ENCODE measurements at regions not wholly inside any gene's neighbourhood (a gene's known extent, or its start where the extent isn't known, plus 50 kb on each side); places are given as distances from the start of the nearest gene placed in this dataset.

DNA sequence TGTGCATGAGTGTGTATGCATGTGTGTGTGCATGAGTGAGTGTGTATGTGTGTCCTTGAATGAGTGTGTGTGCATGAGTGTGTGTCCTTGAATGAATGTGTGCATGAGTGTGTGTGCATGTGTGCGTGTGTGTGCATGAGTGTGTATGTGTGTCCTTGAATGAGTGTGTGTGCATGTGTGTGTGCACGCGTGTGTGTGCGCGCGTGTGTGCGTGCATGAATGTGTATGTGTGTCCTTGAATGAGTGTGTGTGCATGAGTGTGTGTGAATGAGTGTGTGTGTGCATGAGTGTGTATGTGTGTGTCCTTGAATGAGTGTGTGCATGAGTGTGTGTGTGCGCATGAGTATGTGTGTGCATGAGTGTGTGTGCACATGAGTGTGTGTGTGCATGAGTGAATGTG, 271.9 kb downstream of the RNF144A start:
- Histone ChIP-seq H3K4me3 (ENCODE audit: low read length) (no peak overlapping the region), H3K9me3 (ENCODE audit: control insufficient read depth, insufficient read depth, low read length) (no peaks in the 10 kb centered on the region), H3K4me1 (ENCODE audit: control insufficient read depth, insufficient read depth, low read length) (peaks cover 3% of the 10 kb centered on the region), H3K27ac (ENCODE audit: low read length) (no peak overlapping the region), H3K27me3 (ENCODE audit: control insufficient read depth, insufficient read depth, low read length) (no peaks in the 10 kb centered on the region), H3K36me3 (ENCODE audit: control insufficient read depth, insufficient read depth, low read length) (no peaks in the 10 kb centered on the region)
- no CpG with 5 or more reads among the region's 8 CpGs for WGBS (ENCODE audit: insufficient coverage, insufficient read length)
- DNase-seq (ENCODE audit: low read depth, low spot score) = no peak

DNA sequence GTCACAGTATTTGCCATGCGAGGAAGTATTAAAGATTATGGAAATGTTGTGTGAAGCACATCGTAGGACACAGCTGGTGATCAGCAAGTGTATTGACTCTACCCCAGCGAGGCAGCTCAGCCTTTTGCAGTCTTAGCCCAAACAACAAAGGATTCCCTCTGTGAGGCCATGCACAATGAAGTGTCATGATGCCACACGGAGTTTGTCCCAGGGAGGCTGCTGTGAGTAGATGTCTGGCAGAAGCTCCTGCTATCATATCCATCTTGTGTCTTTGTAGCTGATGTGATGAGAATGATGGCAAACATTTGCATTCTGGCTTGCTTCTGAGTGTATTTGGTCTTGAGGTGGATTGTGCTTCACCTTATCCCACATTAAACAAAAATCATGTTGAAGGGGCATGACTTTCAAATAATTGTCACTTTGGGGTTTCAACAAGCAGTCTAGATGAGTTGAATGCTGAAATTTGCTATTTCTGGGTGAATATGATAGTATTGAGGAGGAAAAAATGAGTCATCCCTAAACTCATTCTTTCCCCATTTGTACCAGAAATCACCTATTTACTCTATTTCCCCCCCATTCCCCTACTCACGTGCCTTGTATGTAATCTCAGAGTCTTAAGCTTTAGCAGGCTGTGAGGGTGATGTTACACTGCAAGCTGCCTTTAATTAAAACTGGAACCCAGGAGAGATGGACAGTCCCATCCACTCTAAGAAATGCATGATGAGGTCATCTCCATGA, 273.5 kb downstream of the RNF144A start:
- H3K27me3 ChIP-seq (ENCODE audit: control insufficient read depth, insufficient read depth, low read length) = no peaks in the 10 kb centered on the region

GRCh38 chr2:7191932-7192331, 274.7 kb downstream of the RNF144A start:
- H3K4me1 ChIP-seq (ENCODE audit: control insufficient read depth, insufficient read depth, low read length) = peaks cover 3% of the 10 kb centered on the region
- no peak overlapping the region for H3K27ac ChIP-seq (ENCODE audit: low read length)
- no peak overlapping the region for H3K4me3 ChIP-seq (ENCODE audit: low read length)
- no peaks in the 10 kb centered on the region for H3K27me3 ChIP-seq (ENCODE audit: control insufficient read depth, insufficient read depth, low read length)
- peaks cover 1% of the 10 kb centered on the region; the same call in 1 of the 2 replicates for H3K9me3 ChIP-seq (ENCODE audit: control insufficient read depth, insufficient read depth, low read length)
- WGBS (ENCODE audit: insufficient coverage, insufficient read length) = no CpG with 5 or more reads among the region's 4 CpGs
- DNase-seq (ENCODE audit: low read depth, low spot score) = no peak
- H3K36me3 ChIP-seq (ENCODE audit: control insufficient read depth, insufficient read depth, low read length) = no peaks in the 10 kb centered on the region

More for the DNA sequence above, 273.5 kb downstream of the RNF144A start:
- Histone ChIP-seq H3K4me3 (ENCODE audit: low read length) (no peak overlapping the region), H3K9me3 (ENCODE audit: control insufficient read depth, insufficient read depth, low read length) (peaks cover 1% of the 10 kb centered on the region; the same call in 1 of the 2 replicates), H3K27ac (ENCODE audit: low read length) (no peak overlapping the region), H3K36me3 (ENCODE audit: control insufficient read depth, insufficient read depth, low read length) (no peaks in the 10 kb centered on the region), H3K4me1 (ENCODE audit: control insufficient read depth, insufficient read depth, low read length) (peaks cover 3% of the 10 kb centered on the region)
- no CpG with 5 or more reads among the region's 5 CpGs for WGBS (ENCODE audit: insufficient coverage, insufficient read length)
- no peak for DNase-seq (ENCODE audit: low read depth, low spot score)

DNA sequence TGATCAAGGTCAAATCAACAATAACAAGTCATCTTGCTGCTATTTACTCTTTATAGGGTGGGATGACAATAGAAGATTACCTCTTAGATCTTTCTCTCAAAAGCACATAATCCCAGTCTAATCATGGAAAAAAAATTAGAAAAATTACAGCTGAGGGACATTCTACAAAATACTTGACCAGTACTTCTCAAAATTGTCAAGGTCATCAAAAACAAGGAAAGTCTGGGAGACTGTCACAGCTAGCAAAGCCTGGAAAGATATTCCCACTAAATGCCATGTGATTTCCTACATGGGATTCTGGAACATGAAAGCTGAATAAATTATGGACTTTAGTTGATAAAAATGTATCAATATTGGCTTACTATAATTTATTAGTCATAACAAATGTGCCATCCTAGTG, 276.2 kb downstream of the RNF144A start:
- H3K4me1 ChIP-seq (ENCODE audit: control insufficient read depth, insufficient read depth, low read length) = peaks cover under 1% of the 10 kb centered on the region
- no peak overlapping the region for H3K4me3 ChIP-seq (ENCODE audit: low read length)
- peaks cover 1% of the 10 kb centered on the region; the same call in 1 of the 2 replicates for H3K9me3 ChIP-seq (ENCODE audit: control insufficient read depth, insufficient read depth, low read length)
- H3K27ac ChIP-seq (ENCODE audit: low read length) = no peak overlapping the region
- DNase-seq (ENCODE audit: low read depth, low spot score) = no peak
- H3K27me3 ChIP-seq (ENCODE audit: control insufficient read depth, insufficient read depth, low read length) = no peaks in the 10 kb centered on the region
- no peaks in the 10 kb centered on the region for H3K36me3 ChIP-seq (ENCODE audit: control insufficient read depth, insufficient read depth, low read length)

- no peaks in the 10 kb centered on the region; the same call in 1 of the 2 replicates for H3K4me1 ChIP-seq (ENCODE audit: control insufficient read depth, insufficient read depth, low read length)
- no peak overlapping the region for H3K4me3 ChIP-seq (ENCODE audit: low read length)
- no peak for DNase-seq (ENCODE audit: low read depth, low spot score)
- H3K27ac ChIP-seq (ENCODE audit: low read length) = no peak overlapping the region
- no peaks in the 10 kb centered on the region for H3K27me3 ChIP-seq (ENCODE audit: control insufficient read depth, insufficient read depth, low read length)
- no CpG with 5 or more reads among the region's 2 CpGs for WGBS (ENCODE audit: insufficient coverage, insufficient read length)
- H3K36me3 ChIP-seq (ENCODE audit: control insufficient read depth, insufficient read depth, low read length) = no peaks in the 10 kb centered on the region
- peaks cover 1% of the 10 kb centered on the region; the same call in 1 of the 2 replicates for H3K9me3 ChIP-seq (ENCODE audit: control insufficient read depth, insufficient read depth, low read length)
These were observed 277.7 kb downstream of the RNF144A start for GRCh38 chr2:7194950-7195349.

DNA sequence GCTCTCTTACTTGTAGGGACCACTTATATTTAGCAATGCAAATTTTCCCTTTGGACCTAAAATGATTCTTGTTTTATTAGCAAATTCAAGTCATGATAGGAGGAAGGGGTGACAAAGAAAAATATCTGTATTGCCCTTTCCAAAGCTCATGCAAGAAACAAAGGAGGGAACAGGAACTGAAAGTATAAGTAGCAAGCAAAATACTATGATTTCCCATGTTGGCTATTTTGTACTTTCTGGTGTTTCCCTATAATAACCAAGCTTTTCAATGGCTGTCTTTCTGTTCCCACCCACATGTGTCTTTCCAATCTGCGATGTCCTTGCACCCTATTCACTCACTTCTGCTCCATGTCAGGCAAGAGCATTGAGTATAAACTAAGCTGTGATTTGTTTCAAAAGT, 279.7 kb downstream of the RNF144A start:
- H3K4me3 ChIP-seq (ENCODE audit: low read length) = no peak overlapping the region
- no peak for DNase-seq (ENCODE audit: low read depth, low spot score)
- no peak overlapping the region for H3K27ac ChIP-seq (ENCODE audit: low read length)
- no CpG with 5 or more reads among the region's 1 CpG for WGBS (ENCODE audit: insufficient coverage, insufficient read length)
- H3K9me3 ChIP-seq (ENCODE audit: control insufficient read depth, insufficient read depth, low read length) = peaks cover 1% of the 10 kb centered on the region; the same call in 1 of the 2 replicates
- no peaks in the 10 kb centered on the region for H3K36me3 ChIP-seq (ENCODE audit: control insufficient read depth, insufficient read depth, low read length)
- H3K4me1 ChIP-seq (ENCODE audit: control insufficient read depth, insufficient read depth, low read length) = no peaks in the 10 kb centered on the region
- no peaks in the 10 kb centered on the region for H3K27me3 ChIP-seq (ENCODE audit: control insufficient read depth, insufficient read depth, low read length)

GRCh38 chr2:7201851-7202250, 284.6 kb downstream of the RNF144A start:
- no peaks in the 10 kb centered on the region for H3K9me3 ChIP-seq (ENCODE audit: control insufficient read depth, insufficient read depth, low read length)
- H3K4me3 ChIP-seq (ENCODE audit: low read length) = no peak overlapping the region
- WGBS (ENCODE audit: insufficient coverage, insufficient read length) = no CpG with 5 or more reads among the region's 6 CpGs
- H3K36me3 ChIP-seq (ENCODE audit: control insufficient read depth, insufficient read depth, low read length) = no peaks in the 10 kb centered on the region
- DNase-seq (ENCODE audit: low read depth, low spot score) = no peak
- H3K4me1 ChIP-seq (ENCODE audit: control insufficient read depth, insufficient read depth, low read length) = no peaks in the 10 kb centered on the region
- no peak overlapping the region for H3K27ac ChIP-seq (ENCODE audit: low read length)
- H3K27me3 ChIP-seq (ENCODE audit: control insufficient read depth, insufficient read depth, low read length) = no peaks in the 10 kb centered on the region

GRCh38 chr2:7203056-7203467, 285.9 kb downstream of the RNF144A start:
- Histone ChIP-seq H3K4me1 (ENCODE audit: control insufficient read depth, insufficient read depth, low read length) (no peaks in the 10 kb centered on the region), H3K9me3 (ENCODE audit: control insufficient read depth, insufficient read depth, low read length) (no peaks in the 10 kb centered on the region), H3K36me3 (ENCODE audit: control insufficient read depth, insufficient read depth, low read length) (no peaks in the 10 kb centered on the region), H3K27me3 (ENCODE audit: control insufficient read depth, insufficient read depth, low read length) (no peaks in the 10 kb centered on the region), H3K4me3 (ENCODE audit: low read length) (no peak overlapping the region), H3K27ac (ENCODE audit: low read length) (no peak overlapping the region)
- DNase-seq (ENCODE audit: low read depth, low spot score) = peak; percentile 29
- no CpG with 5 or more reads among the region's 4 CpGs for WGBS (ENCODE audit: insufficient coverage, insufficient read length)

GRCh38 chr2:7205151-7205830, 288.1 kb downstream of the RNF144A start:
- H3K4me1 ChIP-seq (ENCODE audit: control insufficient read depth, insufficient read depth, low read length) = 0 out of 2 replicates have a peak, but pooled peaks cover 1% of the 10 kb centered on the region
- H3K27me3 ChIP-seq (ENCODE audit: control insufficient read depth, insufficient read depth, low read length) = no peaks in the 10 kb centered on the region
- no peak for DNase-seq (ENCODE audit: low read depth, low spot score)
- H3K36me3 ChIP-seq (ENCODE audit: control insufficient read depth, insufficient read depth, low read length) = no peaks in the 10 kb centered on the region
- no peaks in the 10 kb centered on the region for H3K9me3 ChIP-seq (ENCODE audit: control insufficient read depth, insufficient read depth, low read length)
- no peak overlapping the region for H3K4me3 ChIP-seq (ENCODE audit: low read length)
- no CpG with 5 or more reads among the region's 9 CpGs for WGBS (ENCODE audit: insufficient coverage, insufficient read length)
- no peak overlapping the region for H3K27ac ChIP-seq (ENCODE audit: low read length)

GRCh38 chr2:7206111-7206810, 289.0 kb downstream of the RNF144A start:
- no peak for DNase-seq (ENCODE audit: low read depth, low spot score)
- Histone ChIP-seq H3K4me3 (ENCODE audit: low read length) (no peak overlapping the region), H3K27ac (ENCODE audit: low read length) (no peak overlapping the region), H3K36me3 (ENCODE audit: control insufficient read depth, insufficient read depth, low read length) (no peaks in the 10 kb centered on the region), H3K4me1 (ENCODE audit: control insufficient read depth, insufficient read depth, low read length) (0 out of 2 replicates have a peak, but pooled peaks cover 1% of the 10 kb centered on the region), H3K9me3 (ENCODE audit: control insufficient read depth, insufficient read depth, low read length) (no peaks in the 10 kb centered on the region), H3K27me3 (ENCODE audit: control insufficient read depth, insufficient read depth, low read length) (no peaks in the 10 kb centered on the region)
- no CpG with 5 or more reads among the region's 10 CpGs for WGBS (ENCODE audit: insufficient coverage, insufficient read length)

All from iPS DF 6.9 (cell line).